Effector memory CD8-positive, alpha-beta T cell (primary cell): ENCODE measurements at regions not wholly inside any gene's neighbourhood (a gene's known extent, or its start where the extent isn't known, plus 50 kb on each side); places are given as distances from the start of the nearest gene placed in this dataset.
"Not testable (repeated sequence)": the region's sequence is repeated elsewhere in the genome, so short reads cannot be mapped to it uniquely, and the experiment has no call there.

Experiments
- ATAC-seq: fragments of 150-1000 bp; cut with Tn5 transposase; replicated peaks from 2 replicates; pipeline ENCODE4 v1.10.0; 2021; ENCODE audit warnings: mild to moderate bottlenecking, moderate library complexity
- DNase-seq, 3 experiments: peaks; one replicate each; pipeline ENCODE4 v3.0.0; 2021
- H3K27ac Mint-ChIP-seq, 2 donors: one replicate each; pipeline ENCODE4 v1.8.0; 2022; ENCODE audit warnings: mild to moderate bottlenecking in 2 of 2, mixed read lengths in 2 of 2, moderate library complexity in 2 of 2
- H3K27me3 Mint-ChIP-seq, 2 donors: one replicate each; pipeline ENCODE4 v1.8.0; 2022; ENCODE audit warnings: mixed read lengths in 2 of 2
- H3K36me3 Mint-ChIP-seq: one replicate; pipeline ENCODE4 v1.8.0; 2022; ENCODE audit warnings: mild to moderate bottlenecking, moderate library complexity, mixed read lengths; ENCODE audit not compliant: insufficient read depth
- H3K4me1 Mint-ChIP-seq, 2 donors: one replicate each; pipeline ENCODE4 v1.8.0; 2022; ENCODE audit warnings: low read depth in 2 of 2, mixed read lengths in 2 of 2
- H3K4me3 Mint-ChIP-seq, 2 donors: one replicate each; pipeline ENCODE4 v1.8.0; 2022; ENCODE audit warnings: mild to moderate bottlenecking in 2 of 2, mixed read lengths in 2 of 2, moderate library complexity in 2 of 2
- H3K9me3 Mint-ChIP-seq, 2 donors: one replicate each; pipeline ENCODE4 v1.8.0; 2022; ENCODE audit warnings: mixed read lengths in 2 of 2

GRCh38 chr1:169041366-169041765 is 65.1 kb upstream of the ATP1B1 start:
- Mint-ChIP-seq H3K4me3 (no peak overlapping the region), H3K27me3 (no peaks in the 10 kb centered on the region), H3K27ac (no peak overlapping the region), H3K36me3 (no peaks in the 10 kb centered on the region), H3K4me1 (peaks cover 23 to 27% of the 10 kb centered on the region in 2 donors), H3K9me3 (peaks cover 0 to 1% of the 10 kb centered on the region in 2 donors)
- DNase-seq (no peak), ATAC-seq (no peak)

GRCh38 chr1:169042377-169042776 is 64.1 kb upstream of the ATP1B1 start:
- Mint-ChIP-seq H3K27me3 (no peaks in the 10 kb centered on the region), H3K36me3 (no peaks in the 10 kb centered on the region), H3K4me1 (peaks cover 23 to 27% of the 10 kb centered on the region in 2 donors), H3K4me3 (no peak overlapping the region), H3K9me3 (no peaks in the 10 kb centered on the region), H3K27ac (peak overlapping the region in 1 of 2 donors; percentile 34)
- no peak for DNase-seq
- no peak for ATAC-seq

GRCh38 chr1:169043823-169044222 is 62.7 kb upstream of the ATP1B1 start:
- ATAC-seq (no peak), DNase-seq (no peak)
- Mint-ChIP-seq H3K4me1 (peaks cover 23 to 27% of the 10 kb centered on the region in 2 donors), H3K36me3 (no peaks in the 10 kb centered on the region), H3K4me3 (peak overlapping the region; percentile 19 to 40), H3K9me3 (no peaks in the 10 kb centered on the region), H3K27ac (peak overlapping the region; percentile 34 to 69), H3K27me3 (no peaks in the 10 kb centered on the region)

- Mint-ChIP-seq H3K4me3 (peak overlapping the region; percentile 19 to 40), H3K27ac (peak overlapping the region; percentile 4 to 69), H3K27me3 (no peaks in the 10 kb centered on the region)
These were observed 62.2 kb upstream of the ATP1B1 start for GRCh38 chr1:169044296-169044695.

GRCh38 chr1:169044971-169045370 is 61.5 kb upstream of the ATP1B1 start:
- DNase-seq (no peak), ATAC-seq (no peak)
- Mint-ChIP-seq H3K27ac (peak overlapping the region in 1 of 2 donors; percentile 26), H3K4me3 (no peak overlapping the region), H3K4me1 (peaks cover 23 to 27% of the 10 kb centered on the region in 2 donors), H3K9me3 (no peaks in the 10 kb centered on the region), H3K27me3 (no peaks in the 10 kb centered on the region), H3K36me3 (no peaks in the 10 kb centered on the region)

More at GRCh38 chr1:169044296-169044695, 62.2 kb upstream of the ATP1B1 start:
- Mint-ChIP-seq H3K9me3 (no peaks in the 10 kb centered on the region), H3K4me1 (peaks cover 23 to 27% of the 10 kb centered on the region in 2 donors), H3K36me3 (no peaks in the 10 kb centered on the region)
- peak; percentile 23 to 30 (median 28) for DNase-seq
- peak; percentile 99 for ATAC-seq

GRCh38 chr1:169046671-169047070 is 59.8 kb upstream of the ATP1B1 start:
- Mint-ChIP-seq H3K4me1 (peaks cover 23 to 27% of the 10 kb centered on the region in 2 donors), H3K4me3 (no peak overlapping the region), H3K36me3 (no peaks in the 10 kb centered on the region), H3K27ac (peak overlapping the region in 1 of 2 donors; percentile 36), H3K9me3 (no peaks in the 10 kb centered on the region), H3K27me3 (no peaks in the 10 kb centered on the region)
- DNase-seq (no peak), ATAC-seq (no peak)

- no peaks in the 10 kb centered on the region for H3K9me3 Mint-ChIP-seq
- H3K4me1 Mint-ChIP-seq = peaks cover 23 to 27% of the 10 kb centered on the region in 2 donors
- H3K27me3 Mint-ChIP-seq = no peaks in the 10 kb centered on the region
- peak overlapping the region in 1 of 2 donors; percentile 36 for H3K27ac Mint-ChIP-seq
- no peak overlapping the region for H3K4me3 Mint-ChIP-seq
- DNase-seq (no peak), ATAC-seq (no peak)
- no peaks in the 10 kb centered on the region for H3K36me3 Mint-ChIP-seq
These were observed 59.4 kb upstream of the ATP1B1 start for GRCh38 chr1:169047074-169047473.

GRCh38 chr1:169048043-169048442 is 58.4 kb upstream of the ATP1B1 start:
- H3K4me1 Mint-ChIP-seq = peaks cover 20 to 26% of the 10 kb centered on the region in 2 donors
- no peaks in the 10 kb centered on the region for H3K27me3 Mint-ChIP-seq
- no peak for ATAC-seq
- no peaks in the 10 kb centered on the region for H3K36me3 Mint-ChIP-seq
- no peaks in the 10 kb centered on the region for H3K9me3 Mint-ChIP-seq
- no peak overlapping the region for H3K4me3 Mint-ChIP-seq
- H3K27ac Mint-ChIP-seq = no peak overlapping the region
- no peak for DNase-seq

- Mint-ChIP-seq H3K4me1 (peaks cover 7 to 13% of the 10 kb centered on the region in 2 donors), H3K27me3 (peaks cover 0 to 6% of the 10 kb centered on the region in 2 donors), H3K4me3 (no peak overlapping the region), H3K27ac (no peak overlapping the region), H3K9me3 (no peaks in the 10 kb centered on the region), H3K36me3 (no peaks in the 10 kb centered on the region)
- ATAC-seq = no peak
- no peak for DNase-seq
These were observed 57.1 kb upstream of the ATP1B1 start for GRCh38 chr1:169049258-169049938.

GRCh38 chr1:169051171-169051570 is 55.3 kb upstream of the ATP1B1 start:
- H3K4me1 Mint-ChIP-seq = no peaks in the 10 kb centered on the region
- H3K4me3 Mint-ChIP-seq = no peak overlapping the region

GRCh38 chr1:169052171-169052570 is 54.3 kb upstream of the ATP1B1 start:
- H3K36me3 Mint-ChIP-seq, DNase-seq, H3K27ac Mint-ChIP-seq, H3K9me3 Mint-ChIP-seq, H3K4me3 Mint-ChIP-seq, H3K4me1 Mint-ChIP-seq, ATAC-seq: not testable (repeated sequence)
- peaks cover 7 to 18% of the 10 kb centered on the region in 2 donors for H3K27me3 Mint-ChIP-seq

More at GRCh38 chr1:169051171-169051570, 55.3 kb upstream of the ATP1B1 start:
- ATAC-seq = no peak
- no peaks in the 10 kb centered on the region for H3K36me3 Mint-ChIP-seq
- H3K9me3 Mint-ChIP-seq = no peaks in the 10 kb centered on the region
- DNase-seq = no peak
- peaks cover 0 to 14% of the 10 kb centered on the region in 2 donors for H3K27me3 Mint-ChIP-seq
- H3K27ac Mint-ChIP-seq = no peak overlapping the region

- no peak overlapping the region for H3K27ac Mint-ChIP-seq
- no peak for ATAC-seq
These were observed 53.8 kb upstream of the ATP1B1 start for GRCh38 chr1:169052727-169053126.

GRCh38 chr1:169053196-169053595 is 53.3 kb upstream of the ATP1B1 start:
- H3K9me3 Mint-ChIP-seq = no peaks in the 10 kb centered on the region
- no peak overlapping the region for H3K27ac Mint-ChIP-seq
- H3K4me1 Mint-ChIP-seq = no peaks in the 10 kb centered on the region
- peaks cover 3% of the 10 kb centered on the region for H3K36me3 Mint-ChIP-seq
- DNase-seq = no peak
- no peak overlapping the region for H3K4me3 Mint-ChIP-seq
- peaks cover 11 to 24% of the 10 kb centered on the region in 2 donors for H3K27me3 Mint-ChIP-seq
- no peak for ATAC-seq

More at GRCh38 chr1:169052727-169053126, 53.8 kb upstream of the ATP1B1 start:
- Mint-ChIP-seq H3K4me3 (no peak overlapping the region), H3K36me3 (peaks cover 3% of the 10 kb centered on the region), H3K27me3 (peaks cover 11 to 19% of the 10 kb centered on the region in 2 donors), H3K4me1 (no peaks in the 10 kb centered on the region), H3K9me3 (no peaks in the 10 kb centered on the region)
- no peak for DNase-seq
